HG02763 (cell line): ENCODE measurements at regions not wholly inside any gene's neighbourhood (a gene's known extent, or its start where the extent isn't known, plus 50 kb on each side); places are given as distances from the start of the nearest gene placed in this dataset.
"Not testable (repeated sequence)": the region's sequence is repeated elsewhere in the genome, so short reads cannot be mapped to it uniquely, and the experiment has no call there.

Experiments used
- ATAC-seq: cut with Tn5 transposase; IDR thresholded peaks from one replicate; pipeline ENCODE4 v1.9.1; 2021; ENCODE audit warnings: mild to moderate bottlenecking, moderate library complexity; ENCODE audit not compliant: unreplicated experiment

GRCh38 chr10:111261081-111261615, 184.3 kb downstream of the ADRA2A start:
- ATAC-seq, result no peak

GRCh38 chr10:111265341-111265740, 188.5 kb downstream of the ADRA2A start:
- no peak for ATAC-seq

DNA sequence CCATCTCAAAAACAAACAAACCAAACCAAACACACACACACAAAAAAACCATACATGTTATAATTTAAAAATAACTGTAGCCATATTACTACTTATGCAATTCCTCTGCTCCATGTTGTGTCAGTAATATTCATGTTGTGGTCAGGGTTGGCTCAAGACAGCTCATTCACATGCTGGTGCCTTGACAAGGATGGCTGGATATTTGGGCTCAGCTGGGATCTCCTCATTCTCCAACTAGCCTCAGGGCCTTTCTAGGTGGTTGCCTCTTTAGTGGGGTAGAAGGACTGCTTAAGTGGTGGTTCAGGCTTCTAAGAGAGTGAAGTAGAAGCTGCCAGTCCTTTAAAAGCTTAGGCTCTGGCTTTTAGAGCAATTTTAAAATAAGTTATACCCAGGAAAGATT, 189.3 kb downstream of the ADRA2A start:
- ATAC-seq, result no peak

DNA sequence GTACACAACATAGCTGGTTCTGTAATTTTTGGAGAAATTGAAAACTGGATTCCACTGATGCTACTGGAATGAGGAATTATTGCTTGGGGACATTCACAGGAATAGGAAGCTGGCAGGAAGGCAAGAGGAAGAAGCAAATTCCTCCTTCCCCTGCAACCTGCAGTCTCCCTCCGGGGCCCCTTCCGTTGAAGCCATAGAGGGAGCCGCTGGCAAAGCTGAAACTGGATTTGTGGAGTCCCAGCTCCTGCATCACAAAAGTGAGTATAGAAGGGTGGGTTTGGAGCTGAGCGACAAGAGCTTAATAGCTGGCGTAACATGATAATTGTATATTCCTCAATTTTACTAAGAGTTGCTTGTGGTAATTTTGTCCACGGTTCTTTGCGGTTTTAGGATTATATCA, 190.8 kb downstream of the ADRA2A start:
- ATAC-seq, result no peak

DNA sequence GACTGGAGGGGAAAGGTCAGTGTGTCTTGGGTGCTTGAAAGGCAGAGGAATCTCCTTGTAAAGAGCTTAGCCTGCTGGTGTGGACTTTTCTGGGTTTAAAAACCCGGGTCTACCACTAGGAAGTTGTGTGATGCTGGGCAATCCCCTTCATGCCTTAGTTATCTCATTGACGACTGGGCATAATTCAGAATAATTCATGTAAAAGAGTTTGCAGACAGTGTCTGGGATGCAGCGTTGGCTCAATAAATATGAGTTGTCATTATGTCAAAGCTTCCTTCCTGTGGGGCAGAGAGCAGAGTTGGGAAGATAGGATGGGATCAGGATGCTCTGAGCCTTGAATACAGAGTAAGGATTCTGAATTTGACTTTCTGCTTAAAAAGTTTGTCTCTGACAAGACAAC, 196.4 kb downstream of the ADRA2A start:
- no peak for ATAC-seq

GRCh38 chr10:111273635-111274034, 196.8 kb downstream of the ADRA2A start:
- ATAC-seq, result no peak

DNA sequence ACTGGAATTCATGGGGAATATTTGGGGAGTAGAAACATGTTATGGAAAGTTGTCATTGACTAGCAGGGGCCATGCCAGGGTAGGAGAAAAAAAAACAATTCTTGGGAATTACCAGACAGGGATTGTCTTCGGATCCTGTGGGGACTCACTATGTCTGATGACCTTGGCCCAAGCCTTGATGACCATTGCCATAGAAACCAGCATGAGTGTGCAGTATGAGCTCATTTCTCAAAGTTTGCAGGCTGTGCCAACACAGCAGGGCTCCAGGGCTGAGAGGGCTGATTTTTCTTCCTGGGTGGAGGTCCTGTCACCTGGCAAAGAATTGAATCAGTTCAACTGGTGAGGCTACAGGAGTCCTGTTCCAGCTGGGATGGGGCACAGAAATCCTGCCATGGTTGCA, 198.3 kb downstream of the ADRA2A start:
- no peak for ATAC-seq

DNA sequence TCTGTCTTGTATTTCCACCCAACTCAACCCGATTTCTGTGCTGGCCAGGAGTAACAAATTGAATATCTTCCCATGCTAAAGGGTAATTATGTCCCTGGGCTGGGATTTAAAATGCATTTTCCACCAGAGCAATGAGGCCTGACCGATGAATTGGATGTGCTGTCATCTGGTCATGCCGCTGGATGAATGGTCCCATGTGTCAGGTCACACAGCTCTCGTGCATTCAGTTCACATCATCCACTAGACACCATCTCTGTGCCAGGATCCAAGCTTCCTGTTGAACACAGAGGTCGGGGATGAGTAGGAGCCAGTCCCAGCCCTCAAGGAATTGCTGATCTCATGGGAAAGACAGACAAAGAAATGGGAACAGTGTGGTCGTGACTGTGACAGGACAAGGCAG, 200.8 kb downstream of the ADRA2A start:
- no peak for ATAC-seq

GRCh38 chr10:111278266-111278665, 201.4 kb downstream of the ADRA2A start:
- no peak for ATAC-seq

DNA sequence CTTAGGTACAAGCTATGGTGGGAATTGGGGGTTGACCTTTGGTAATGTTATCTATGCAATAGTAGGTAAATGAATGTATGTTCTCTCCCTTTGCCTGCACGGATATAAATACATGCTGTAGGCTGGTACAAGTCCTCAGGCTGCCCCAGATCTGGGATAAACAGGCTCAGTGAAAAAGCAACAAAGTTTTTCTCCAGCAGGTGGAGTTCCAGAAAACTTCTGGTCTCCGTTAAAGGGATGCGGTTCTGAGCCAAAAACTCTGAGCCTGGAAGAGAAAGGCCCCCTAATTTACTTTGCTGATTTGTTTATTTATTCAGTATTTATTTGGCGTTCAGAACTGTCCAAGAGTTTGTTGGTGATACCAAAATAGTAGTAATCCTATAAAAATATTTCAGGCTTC, 204.7 kb downstream of the ADRA2A start:
- no peak for ATAC-seq

DNA sequence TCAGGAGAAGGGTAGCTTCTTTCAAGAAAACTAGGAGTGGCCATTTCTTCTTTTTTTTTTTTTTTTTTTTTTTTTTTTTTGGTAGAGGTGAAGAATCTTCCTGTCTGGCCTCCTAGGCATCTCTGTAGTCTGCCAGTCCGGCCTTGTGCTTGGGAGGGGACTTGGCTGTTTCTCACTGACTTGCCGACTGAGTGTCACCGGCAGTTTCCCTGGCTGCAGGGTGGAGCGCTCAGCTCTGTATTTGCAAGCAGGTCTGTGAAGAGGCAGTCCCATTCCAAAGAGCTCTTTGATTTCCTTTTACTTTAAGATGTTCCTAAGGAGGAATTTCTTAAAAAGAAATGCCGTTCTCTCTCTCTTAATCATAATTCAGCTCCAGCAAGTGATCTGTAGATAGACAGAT, 212.6 kb downstream of the ADRA2A start:
- ATAC-seq, result no peak

- ATAC-seq, result no peak
Measured at GRCh38 chr10:111290649-111291048, 213.8 kb downstream of the ADRA2A start.

DNA sequence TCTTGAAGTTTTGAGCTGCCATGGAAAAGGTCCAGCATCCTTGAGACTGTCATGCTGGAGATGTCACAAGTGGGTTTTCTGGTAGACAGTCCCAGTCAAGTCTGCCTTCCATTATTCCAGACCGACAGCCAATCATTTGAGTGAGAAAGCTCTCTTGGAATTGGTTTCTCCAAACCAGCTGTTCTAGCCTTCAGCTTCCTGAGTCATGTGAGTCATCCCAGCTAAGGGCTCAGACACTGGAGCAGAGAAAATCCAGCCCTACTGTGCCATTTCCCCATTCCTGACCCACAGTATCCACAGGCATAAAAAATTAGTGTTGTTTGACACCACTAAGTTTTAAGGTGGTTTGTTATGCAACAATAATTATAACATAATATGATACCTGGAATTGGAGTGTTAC, 219.0 kb downstream of the ADRA2A start:
- ATAC-seq, result no peak

- no peak for ATAC-seq
Measured at GRCh38 chr10:111297351-111297848, 220.6 kb downstream of the ADRA2A start.

GRCh38 chr10:111298031-111298430, 221.2 kb downstream of the ADRA2A start:
- no peak for ATAC-seq

GRCh38 chr10:111299037-111299436, 222.2 kb downstream of the ADRA2A start:
- no peak for ATAC-seq

DNA sequence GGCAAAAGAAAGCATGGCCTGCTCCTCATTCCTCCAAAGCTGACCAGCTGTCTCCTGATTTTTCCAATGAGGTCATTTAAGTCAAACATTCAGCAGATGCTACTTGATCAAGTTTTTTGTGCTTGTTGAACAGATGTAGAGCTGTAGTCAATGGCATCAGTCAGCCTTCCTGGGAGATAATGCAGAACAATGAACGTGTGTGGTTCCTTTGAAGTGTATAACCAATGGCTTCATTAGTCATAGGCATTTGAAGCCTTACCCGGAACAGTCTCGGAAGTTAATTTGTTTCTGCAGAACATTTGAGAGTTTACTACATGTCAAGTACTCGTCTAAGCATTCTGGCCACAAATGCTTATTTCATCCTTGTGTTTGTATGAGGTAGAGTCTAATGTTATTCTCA, 227.1 kb downstream of the ADRA2A start:
- ATAC-seq, result no peak

DNA sequence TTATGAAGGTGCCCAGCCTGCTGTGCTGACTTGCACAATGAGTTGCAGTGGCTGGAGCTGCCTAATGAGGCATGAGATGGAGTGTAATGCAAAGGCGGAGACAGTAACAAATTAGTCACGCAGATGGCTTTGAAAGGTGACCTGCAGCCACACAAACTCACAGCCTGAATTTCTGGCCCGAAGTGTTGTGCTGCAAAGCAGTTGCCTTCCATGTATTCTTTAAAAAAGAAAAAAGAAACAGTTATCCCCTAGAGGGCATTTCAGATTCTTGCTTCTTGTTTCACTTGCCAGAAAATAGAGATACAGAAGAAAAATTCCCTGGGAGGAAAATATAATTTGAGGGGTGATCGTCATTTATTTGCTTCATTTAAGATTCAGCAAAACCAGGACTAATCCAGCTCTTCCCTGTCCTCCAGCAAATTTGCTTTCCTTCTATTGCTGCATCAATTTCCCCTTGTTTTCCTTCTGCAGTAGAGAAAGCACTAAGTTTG, 239.9 kb downstream of the ADRA2A start:
- ATAC-seq, result no peak

GRCh38 chr10:111319866-111320265, 243.0 kb downstream of the ADRA2A start:
- ATAC-seq, result no peak

- no peak for ATAC-seq
Measured at GRCh38 chr10:111323389-111323966, 246.6 kb downstream of the ADRA2A start.

DNA sequence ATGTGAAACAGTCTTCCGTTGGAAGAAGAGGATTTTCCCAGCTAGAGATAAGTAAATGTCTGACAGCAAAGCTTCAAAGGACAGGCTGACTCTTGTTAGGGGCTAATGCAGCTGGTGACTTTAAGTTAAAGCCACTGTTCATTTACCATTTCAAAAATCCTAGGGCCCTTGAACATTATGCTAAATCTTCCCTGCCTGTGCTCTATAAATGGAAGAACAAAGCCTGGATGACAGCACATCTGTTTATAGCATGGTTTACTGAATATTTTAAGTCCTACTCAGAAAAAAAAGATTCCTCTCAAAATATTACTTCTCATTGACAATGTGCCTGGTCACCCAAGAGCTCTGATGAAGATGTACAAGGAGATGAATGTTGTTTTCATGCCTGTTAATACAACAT, 255.3 kb downstream of the ADRA2A start:
- ATAC-seq, result not testable (repeated sequence)

GRCh38 chr10:111335826-111336225, 259.0 kb downstream of the ADRA2A start:
- ATAC-seq, result no peak

GRCh38 chr10:111338035-111338434, 261.2 kb downstream of the ADRA2A start:
- no peak for ATAC-seq
